ENCODE measurements at regions not wholly inside any gene's neighbourhood (a gene's known extent, or its start where the extent isn't known, plus 50 kb on each side); places are given as distances from the start of the nearest gene placed in this dataset.

DNA sequence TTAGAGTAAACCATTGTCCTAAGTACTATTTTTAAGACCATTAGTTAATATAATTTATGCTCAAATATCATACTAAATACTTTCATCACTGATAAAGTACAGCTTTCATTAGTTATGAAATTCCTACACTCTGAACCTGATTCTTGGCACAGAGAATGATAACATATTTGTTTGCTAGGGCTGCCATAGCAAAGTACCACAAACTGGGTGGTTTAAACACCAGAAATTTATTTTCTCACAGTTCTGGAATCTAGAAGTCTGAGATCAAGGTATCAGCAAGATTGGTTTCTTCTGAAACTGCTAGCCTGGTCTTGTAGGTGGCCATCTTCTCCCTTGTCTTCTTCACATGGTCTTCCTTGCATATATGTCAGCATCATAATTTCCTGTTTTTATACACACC is 608.4 kb downstream of the TLE1 start:
- TF ChIP-seq JUN (IDR thresholded peaks at IDR 0.05; ENCODE audit: low read depth, low read length) (no peak), RAD21 (IDR thresholded peaks at IDR 0.05 in 1 of 2, conservative IDR thresholded peaks at IDR 0.05 in 1 of 2; ENCODE audit: low read depth in 2 of 2, low read length in 2 of 2) (no peak), ZNF274 (IDR thresholded peaks at IDR 0.05; ENCODE audit: borderline replicate concordance, extremely low read depth, low read length) (no peak), GABPA (IDR thresholded peaks at IDR 0.05; ENCODE audit: borderline replicate concordance, insufficient read depth, low read length) (no peak), YY1 (IDR thresholded peaks at IDR 0.05; ENCODE audit: low read depth, low read length) (no peak), POLR2AphosphoS5 (IDR thresholded peaks at IDR 0.05; ENCODE audit: low read depth, low read length) (no peak), EZH2 (IDR thresholded peaks at IDR 0.05; ENCODE audit: low read depth, low read length, severe bottlenecking) (no peak), KDM5A (IDR thresholded peaks at IDR 0.05; ENCODE audit: low read length) (no peak), SAP30 (IDR thresholded peaks at IDR 0.05; ENCODE audit: insufficient read depth, insufficient replicate concordance, low read length) (no peak), BRCA1 (IDR thresholded peaks at IDR 0.05; ENCODE audit: low read depth, low read length) (no peak), CHD1 (IDR thresholded peaks at IDR 0.05; ENCODE audit: low read depth, low read length) (no peak)
- TF ChIP-seq, protein P1, sequence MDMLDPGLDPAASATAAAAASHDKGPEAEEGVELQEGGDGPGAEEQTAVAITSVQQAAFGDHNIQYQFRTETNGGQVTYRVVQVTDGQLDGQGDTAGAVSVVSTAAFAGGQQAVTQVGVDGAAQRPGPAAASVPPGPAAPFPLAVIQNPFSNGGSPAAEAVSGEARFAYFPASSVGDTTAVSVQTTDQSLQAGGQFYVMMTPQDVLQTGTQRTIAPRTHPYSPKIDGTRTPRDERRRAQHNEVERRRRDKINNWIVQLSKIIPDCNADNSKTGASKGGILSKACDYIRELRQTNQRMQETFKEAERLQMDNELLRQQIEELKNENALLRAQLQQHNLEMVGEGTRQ (IDR thresholded peaks at IDR 0.05; ENCODE audit: low read length): no peak
- TF ChIP-seq, protein P2, sequence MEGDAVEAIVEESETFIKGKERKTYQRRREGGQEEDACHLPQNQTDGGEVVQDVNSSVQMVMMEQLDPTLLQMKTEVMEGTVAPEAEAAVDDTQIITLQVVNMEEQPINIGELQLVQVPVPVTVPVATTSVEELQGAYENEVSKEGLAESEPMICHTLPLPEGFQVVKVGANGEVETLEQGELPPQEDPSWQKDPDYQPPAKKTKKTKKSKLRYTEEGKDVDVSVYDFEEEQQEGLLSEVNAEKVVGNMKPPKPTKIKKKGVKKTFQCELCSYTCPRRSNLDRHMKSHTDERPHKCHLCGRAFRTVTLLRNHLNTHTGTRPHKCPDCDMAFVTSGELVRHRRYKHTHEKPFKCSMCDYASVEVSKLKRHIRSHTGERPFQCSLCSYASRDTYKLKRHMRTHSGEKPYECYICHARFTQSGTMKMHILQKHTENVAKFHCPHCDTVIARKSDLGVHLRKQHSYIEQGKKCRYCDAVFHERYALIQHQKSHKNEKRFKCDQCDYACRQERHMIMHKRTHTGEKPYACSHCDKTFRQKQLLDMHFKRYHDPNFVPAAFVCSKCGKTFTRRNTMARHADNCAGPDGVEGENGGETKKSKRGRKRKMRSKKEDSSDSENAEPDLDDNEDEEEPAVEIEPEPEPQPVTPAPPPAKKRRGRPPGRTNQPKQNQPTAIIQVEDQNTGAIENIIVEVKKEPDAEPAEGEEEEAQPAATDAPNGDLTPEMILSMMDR (IDR thresholded peaks at IDR 0.05; ENCODE audit: control extremely low read depth in 1 of 3, insufficient read depth in 1 of 3, low read depth in 1 of 3, low read length in 3 of 3): no peak
